ENCODE measurements at regions not wholly inside any gene's neighbourhood (a gene's known extent, or its start where the extent isn't known, plus 50 kb on each side); places are given as distances from the start of the nearest gene placed in this dataset.
A peak's percentile ranks its signal among the peaks of the same experiment; 100 is the strongest.

DNA sequence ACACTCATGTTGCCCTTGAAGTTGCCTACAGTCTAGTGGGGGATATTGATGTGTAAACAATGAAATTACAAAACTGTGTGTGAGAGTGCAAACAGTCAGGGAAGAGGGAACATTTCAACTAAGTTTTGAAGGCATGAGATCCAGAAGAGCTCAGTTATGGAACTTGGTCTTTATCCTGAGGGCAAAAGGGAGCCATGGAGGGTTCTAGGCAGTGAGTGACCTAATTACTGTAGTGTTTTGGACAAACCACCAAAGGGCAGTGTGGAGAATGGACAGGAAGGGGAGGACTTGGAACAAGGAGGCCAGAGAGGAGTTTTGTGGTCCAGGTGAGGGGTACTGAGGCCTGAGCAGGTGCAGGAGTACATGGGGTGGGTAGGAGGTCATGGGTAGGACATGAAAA is 143.7 kb upstream of the SMIM23 start:
- Mint-ChIP-seq H3K27ac (no peak overlapping the region), H3K27me3 (ENCODE audit: insufficient read depth, low read depth) (peaks cover 14% of the 10 kb centered on the region), H3K9me3 (no peaks in the 10 kb centered on the region), H3K4me1 (peaks cover 36% of the 10 kb centered on the region), H3K4me3 (no peak overlapping the region), H3K36me3 (no peaks in the 10 kb centered on the region)
- DNase-seq (ENCODE audit: low spot score), result no peak
- Histone ChIP-seq H3K4me3 (no peak overlapping the region), H3F3A (ENCODE audit: low read depth) (no peaks in the 10 kb centered on the region), H3K9me3 (ENCODE audit: low read depth) (no peaks in the 10 kb centered on the region), H3K9ac (no peak overlapping the region), H3K4me2 (no peak overlapping the region), H3K79me2 (ENCODE audit: low read depth) (no peaks in the 10 kb centered on the region), H3K36me3 (no peaks in the 10 kb centered on the region), H4K20me1 (ENCODE audit: low read depth) (no peaks in the 10 kb centered on the region), H3K4me1 (peaks cover 26% of the 10 kb centered on the region), H3K27me3 (no peaks in the 10 kb centered on the region), H3K27ac (no peak overlapping the region), H2AFZ (replicated peaks) (no peak overlapping the region)
- TF ChIP-seq EZH2 (IDR thresholded peaks at IDR 0.05) (no peak), EZH2phosphoT487 (IDR thresholded peaks at IDR 0.05) (no peak)
- TF ChIP-seq, protein P1, sequence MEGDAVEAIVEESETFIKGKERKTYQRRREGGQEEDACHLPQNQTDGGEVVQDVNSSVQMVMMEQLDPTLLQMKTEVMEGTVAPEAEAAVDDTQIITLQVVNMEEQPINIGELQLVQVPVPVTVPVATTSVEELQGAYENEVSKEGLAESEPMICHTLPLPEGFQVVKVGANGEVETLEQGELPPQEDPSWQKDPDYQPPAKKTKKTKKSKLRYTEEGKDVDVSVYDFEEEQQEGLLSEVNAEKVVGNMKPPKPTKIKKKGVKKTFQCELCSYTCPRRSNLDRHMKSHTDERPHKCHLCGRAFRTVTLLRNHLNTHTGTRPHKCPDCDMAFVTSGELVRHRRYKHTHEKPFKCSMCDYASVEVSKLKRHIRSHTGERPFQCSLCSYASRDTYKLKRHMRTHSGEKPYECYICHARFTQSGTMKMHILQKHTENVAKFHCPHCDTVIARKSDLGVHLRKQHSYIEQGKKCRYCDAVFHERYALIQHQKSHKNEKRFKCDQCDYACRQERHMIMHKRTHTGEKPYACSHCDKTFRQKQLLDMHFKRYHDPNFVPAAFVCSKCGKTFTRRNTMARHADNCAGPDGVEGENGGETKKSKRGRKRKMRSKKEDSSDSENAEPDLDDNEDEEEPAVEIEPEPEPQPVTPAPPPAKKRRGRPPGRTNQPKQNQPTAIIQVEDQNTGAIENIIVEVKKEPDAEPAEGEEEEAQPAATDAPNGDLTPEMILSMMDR (IDR thresholded peaks at IDR 0.05), result no peak

DNA sequence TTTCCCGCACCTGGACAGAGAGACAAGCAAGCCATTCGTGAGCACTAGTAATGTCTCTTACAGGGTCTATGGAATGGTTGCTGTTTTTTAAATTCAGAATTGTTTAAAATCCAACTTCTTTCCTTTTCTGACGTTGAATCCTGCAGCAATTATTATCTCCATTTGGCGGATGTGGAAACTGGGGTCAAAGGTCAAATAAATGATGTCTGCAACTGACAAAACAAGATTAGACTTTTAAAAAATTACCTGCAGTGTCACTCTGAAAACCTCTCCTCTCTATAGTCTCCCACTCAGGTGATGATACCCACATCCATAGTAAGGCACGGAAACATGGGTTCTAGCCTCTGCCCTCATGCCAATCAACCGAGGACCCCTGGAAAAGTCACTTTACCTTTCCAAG is 142.7 kb upstream of the SMIM23 start:
- Mint-ChIP-seq H3K27ac (no peak overlapping the region), H3K4me3 (peak overlapping the region; percentile 26), H3K36me3 (no peaks in the 10 kb centered on the region), H3K4me1 (peaks cover 43% of the 10 kb centered on the region), H3K9me3 (no peaks in the 10 kb centered on the region), H3K27me3 (ENCODE audit: insufficient read depth, low read depth) (peaks cover 14% of the 10 kb centered on the region)
- H3K4me3 ChIP-seq, result no peak overlapping the region
- peaks cover 26% of the 10 kb centered on the region for H3K4me1 ChIP-seq
- no peak for DNase-seq (ENCODE audit: low spot score)
- no peak overlapping the region for H2AFZ ChIP-seq (replicated peaks)
- H3K4me2 ChIP-seq, result no peak overlapping the region
- no peak overlapping the region for H3K27ac ChIP-seq
- H3K9ac ChIP-seq, result no peak overlapping the region
- no peaks in the 10 kb centered on the region for H4K20me1 ChIP-seq (ENCODE audit: low read depth)
- H3K79me2 ChIP-seq (ENCODE audit: low read depth), result no peaks in the 10 kb centered on the region
- H3K36me3 ChIP-seq, result no peaks in the 10 kb centered on the region
- TF ChIP-seq EZH2phosphoT487 (IDR thresholded peaks at IDR 0.05) (no peak), EZH2 (IDR thresholded peaks at IDR 0.05) (no peak)
- TF ChIP-seq, protein P1 (IDR thresholded peaks at IDR 0.05), result no peak
- H3F3A ChIP-seq (ENCODE audit: low read depth), result no peaks in the 10 kb centered on the region
- H3K9me3 ChIP-seq (ENCODE audit: low read depth), result no peaks in the 10 kb centered on the region
- no peaks in the 10 kb centered on the region for H3K27me3 ChIP-seq

GRCh38 chr5:171644536-171644935 is 141.1 kb upstream of the SMIM23 start:
- Histone ChIP-seq H3K4me3 (no peak overlapping the region), H3K4me1 (peaks cover 26% of the 10 kb centered on the region), H3K4me2 (no peak overlapping the region), H3K9me3 (ENCODE audit: low read depth) (no peaks in the 10 kb centered on the region), H4K20me1 (ENCODE audit: low read depth) (no peaks in the 10 kb centered on the region), H3K9ac (no peak overlapping the region), H3F3A (ENCODE audit: low read depth) (no peaks in the 10 kb centered on the region), H3K79me2 (ENCODE audit: low read depth) (no peaks in the 10 kb centered on the region), H3K36me3 (no peaks in the 10 kb centered on the region), H3K27me3 (no peaks in the 10 kb centered on the region), H3K27ac (no peak overlapping the region), H2AFZ (replicated peaks) (peak overlapping the region; percentile 72)
- H3K27me3 Mint-ChIP-seq (ENCODE audit: insufficient read depth, low read depth), result peaks cover 14% of the 10 kb centered on the region
- TF ChIP-seq, protein P1 (IDR thresholded peaks at IDR 0.05), result no peak
- TF ChIP-seq EZH2phosphoT487 (IDR thresholded peaks at IDR 0.05) (no peak), EZH2 (IDR thresholded peaks at IDR 0.05) (no peak)
- no peak overlapping the region for H3K27ac Mint-ChIP-seq
- no peaks in the 10 kb centered on the region for H3K36me3 Mint-ChIP-seq
- no peak for DNase-seq (ENCODE audit: low spot score)
- H3K9me3 Mint-ChIP-seq, result no peaks in the 10 kb centered on the region
- peaks cover 47% of the 10 kb centered on the region for H3K4me1 Mint-ChIP-seq
- no peak overlapping the region for H3K4me3 Mint-ChIP-seq

Data from neural progenitor cell (in vitro differentiated cells).